SJSA1 (cell line): ENCODE measurements at regions not wholly inside any gene's neighbourhood (a gene's known extent, or its start where the extent isn't known, plus 50 kb on each side); places are given as distances from the start of the nearest gene placed in this dataset.
A peak's percentile ranks its signal among the peaks of the same experiment; 100 is the strongest.

Experiments
- DNase-seq, 2 experiments: peaks; one replicate each; pipeline ENCODE4 v3.0.0-alpha.2; 2015 to 2020; ENCODE audit warnings: low spot score in 2 of 2, low read depth in 1 of 2
- H3K27ac ChIP-seq: fragments of 250-450 bp; sonication (Bioruptor Pico); 2 replicates; pipeline ENCODE4 v1.5.1; 2020; ENCODE audit warnings: mild to moderate bottlenecking, moderate library complexity
- H3K27me3 ChIP-seq: fragments of 250-450 bp; sonication (Bioruptor Pico); replicated peaks from 2 replicates; pipeline ENCODE4 v1.5.1; 2020; ENCODE audit warnings: mild to moderate bottlenecking, moderate library complexity
- H3K36me3 ChIP-seq: fragments of 250-450 bp; sonication (Bioruptor Pico); 2 replicates; pipeline ENCODE4 v1.5.1; 2020; ENCODE audit warnings: mild to moderate bottlenecking
- H3K4me1 ChIP-seq: fragments of 250-450 bp; sonication (Bioruptor Pico); replicated peaks from 2 replicates; pipeline ENCODE4 v1.6.1; 2021; ENCODE audit warnings: mild to moderate bottlenecking
- H3K4me3 ChIP-seq: fragments of 250-450 bp; sonication (Bioruptor Pico); 2 replicates; pipeline ENCODE4 v1.5.1; 2020; ENCODE audit warnings: mild to moderate bottlenecking
- H3K9me3 ChIP-seq: fragments of 250-450 bp; sonication (Bioruptor Pico); replicated peaks from 2 replicates; pipeline ENCODE4 v1.5.1; 2020; ENCODE audit warnings: mild to moderate bottlenecking

GRCh38 chr3:168865022-168865551 is 769.4 kb upstream of the GOLIM4 start:
- Histone ChIP-seq H3K27ac (no peak overlapping the region), H3K4me3 (no peak overlapping the region), H3K36me3 (no peaks in the 10 kb centered on the region), H3K4me1 (no peaks in the 10 kb centered on the region), H3K9me3 (no peaks in the 10 kb centered on the region), H3K27me3 (peaks cover 19% of the 10 kb centered on the region)
- DNase-seq = peak in 1 of 2 experiments; percentile 15

- Histone ChIP-seq H3K9me3 (no peaks in the 10 kb centered on the region), H3K27me3 (peaks cover 22% of the 10 kb centered on the region), H3K36me3 (no peaks in the 10 kb centered on the region), H3K4me1 (no peaks in the 10 kb centered on the region), H3K27ac (no peak overlapping the region), H3K4me3 (no peak overlapping the region)
- DNase-seq = no peak
These were observed 768.6 kb upstream of the GOLIM4 start for GRCh38 chr3:168864107-168865021.

GRCh38 chr3:168863561-168863960 is 767.8 kb upstream of the GOLIM4 start:
- Histone ChIP-seq H3K4me3 (no peak overlapping the region), H3K27ac (no peak overlapping the region), H3K36me3 (no peaks in the 10 kb centered on the region), H3K4me1 (no peaks in the 10 kb centered on the region), H3K27me3 (peaks cover 22% of the 10 kb centered on the region), H3K9me3 (no peaks in the 10 kb centered on the region)
- DNase-seq = no peak

- no peaks in the 10 kb centered on the region for H3K9me3 ChIP-seq
- no peak for DNase-seq
- no peaks in the 10 kb centered on the region for H3K4me1 ChIP-seq
- no peaks in the 10 kb centered on the region for H3K36me3 ChIP-seq
- H3K27me3 ChIP-seq = peaks cover 22% of the 10 kb centered on the region
- H3K4me3 ChIP-seq = no peak overlapping the region
- H3K27ac ChIP-seq = no peak overlapping the region
These were observed 766.7 kb upstream of the GOLIM4 start for GRCh38 chr3:168862466-168862865.

- H3K36me3 ChIP-seq = no peaks in the 10 kb centered on the region
- H3K27me3 ChIP-seq = peaks cover 18% of the 10 kb centered on the region; the same call in 1 of the 2 replicates
- no peak for DNase-seq
- H3K4me3 ChIP-seq = no peak overlapping the region
- H3K27ac ChIP-seq = no peak overlapping the region
- H3K9me3 ChIP-seq = no peaks in the 10 kb centered on the region
- H3K4me1 ChIP-seq = no peaks in the 10 kb centered on the region
These were observed 764.9 kb upstream of the GOLIM4 start for GRCh38 chr3:168860592-168860991.

- H3K4me3 ChIP-seq = no peak overlapping the region
- H3K27ac ChIP-seq = no peak overlapping the region
- peaks cover 18% of the 10 kb centered on the region; the same call in 1 of the 2 replicates for H3K27me3 ChIP-seq
- no peaks in the 10 kb centered on the region for H3K4me1 ChIP-seq
- H3K36me3 ChIP-seq = no peaks in the 10 kb centered on the region
- H3K9me3 ChIP-seq = no peaks in the 10 kb centered on the region
- DNase-seq = no peak
These were observed 764.3 kb upstream of the GOLIM4 start for GRCh38 chr3:168860028-168860427.

GRCh38 chr3:168859574-168859973 is 763.9 kb upstream of the GOLIM4 start:
- Histone ChIP-seq H3K27me3 (peaks cover 18% of the 10 kb centered on the region; the same call in 1 of the 2 replicates), H3K9me3 (no peaks in the 10 kb centered on the region), H3K4me1 (no peaks in the 10 kb centered on the region), H3K36me3 (no peaks in the 10 kb centered on the region), H3K27ac (no peak overlapping the region), H3K4me3 (no peak overlapping the region)
- no peak for DNase-seq

- H3K4me1 ChIP-seq = no peaks in the 10 kb centered on the region
- peaks cover 16% of the 10 kb centered on the region; the same call in 1 of the 2 replicates for H3K27me3 ChIP-seq
- DNase-seq = no peak
- H3K4me3 ChIP-seq = no peak overlapping the region
- no peaks in the 10 kb centered on the region for H3K9me3 ChIP-seq
- no peak overlapping the region for H3K27ac ChIP-seq
- H3K36me3 ChIP-seq = no peaks in the 10 kb centered on the region
These were observed 763.4 kb upstream of the GOLIM4 start for GRCh38 chr3:168859143-168859542.

- Histone ChIP-seq H3K27me3 (peaks cover 9% of the 10 kb centered on the region; the same call in 1 of the 2 replicates), H3K27ac (no peak overlapping the region), H3K4me1 (no peaks in the 10 kb centered on the region), H3K4me3 (no peak overlapping the region), H3K36me3 (no peaks in the 10 kb centered on the region), H3K9me3 (no peaks in the 10 kb centered on the region)
- no peak for DNase-seq
These were observed 762.6 kb upstream of the GOLIM4 start for GRCh38 chr3:168858327-168858726.

- Histone ChIP-seq H3K27me3 (peaks cover 9% of the 10 kb centered on the region; the same call in 1 of the 2 replicates), H3K27ac (no peak overlapping the region), H3K4me1 (no peaks in the 10 kb centered on the region), H3K4me3 (no peak overlapping the region), H3K36me3 (no peaks in the 10 kb centered on the region), H3K9me3 (no peaks in the 10 kb centered on the region)
- DNase-seq = no peak
These were observed 754.4 kb upstream of the GOLIM4 start for GRCh38 chr3:168850109-168850508.

- H3K4me3 ChIP-seq = no peak overlapping the region
- H3K4me1 ChIP-seq = no peaks in the 10 kb centered on the region
These were observed 751.7 kb upstream of the GOLIM4 start for GRCh38 chr3:168847291-168847883.

GRCh38 chr3:168844894-168845482 is 749.3 kb upstream of the GOLIM4 start:
- Histone ChIP-seq H3K27me3 (peaks cover 9% of the 10 kb centered on the region; the same call in 1 of the 2 replicates), H3K4me3 (no peak overlapping the region), H3K9me3 (no peaks in the 10 kb centered on the region), H3K27ac (no peak overlapping the region), H3K4me1 (no peaks in the 10 kb centered on the region), H3K36me3 (no peaks in the 10 kb centered on the region)
- DNase-seq = no peak

More at GRCh38 chr3:168847291-168847883, 751.7 kb upstream of the GOLIM4 start:
- no peak overlapping the region for H3K27ac ChIP-seq
- DNase-seq = peak in 1 of 2 experiments; percentile 8
- H3K36me3 ChIP-seq = no peaks in the 10 kb centered on the region
- peaks cover 9% of the 10 kb centered on the region; the same call in 1 of the 2 replicates for H3K27me3 ChIP-seq
- no peaks in the 10 kb centered on the region for H3K9me3 ChIP-seq

- Histone ChIP-seq H3K4me1 (no peaks in the 10 kb centered on the region), H3K36me3 (no peaks in the 10 kb centered on the region), H3K27ac (no peak overlapping the region), H3K9me3 (no peaks in the 10 kb centered on the region), H3K27me3 (peaks cover 9% of the 10 kb centered on the region; the same call in 1 of the 2 replicates), H3K4me3 (no peak overlapping the region)
- DNase-seq = no peak
These were observed 748.7 kb upstream of the GOLIM4 start for GRCh38 chr3:168844472-168844871.
